Testis (tissue), 2 donors: ENCODE measurements at regions not wholly inside any gene's neighbourhood (a gene's known extent, or its start where the extent isn't known, plus 50 kb on each side); places are given as distances from the start of the nearest gene placed in this dataset.

Source experiments
- CTCF ChIP-seq, 3 experiments: fragments of 450-650 bp in 2 of 3; fragments of 200-600 bp in 1 of 3; sonication (generic) in 1 of 3; IDR thresholded peaks; one replicate each; pipeline ENCODE4 v1.5.1; 2016 to 2019; ENCODE audit warnings: antibody characterized with exemption in 3 of 3, mild to moderate bottlenecking in 2 of 3, moderate library complexity in 1 of 3
- POLR2A ChIP-seq: fragments of 450-650 bp; IDR thresholded peaks from one replicate; pipeline ENCODE4 v1.6.1; 2017; ENCODE audit warnings: antibody characterized with exemption, mild to moderate bottlenecking, moderate library complexity

GRCh38 chrX:40908026-40908425, 172.7 kb upstream of the MED14 start:
- TF ChIP-seq CTCF (IDR thresholded peaks at IDR 0.05) (no peak), POLR2A (no peak)
